HUES48 (cell line): ENCODE measurements at regions not wholly inside any gene's neighbourhood (a gene's known extent, or its start where the extent isn't known, plus 50 kb on each side); places are given as distances from the start of the nearest gene placed in this dataset.
"Not testable (repeated sequence)": the region's sequence is repeated elsewhere in the genome, so short reads cannot be mapped to it uniquely, and the experiment has no call there.

Experiments
- H3K27ac ChIP-seq: one replicate; pipeline ENCODE4 v1.7.0; 2013; ENCODE audit warnings: low read depth, low read length, inconsistent platforms
- H3K27me3 ChIP-seq: 2 replicates; pipeline ENCODE4 v1.6.1; 2013; ENCODE audit warnings: mild to moderate bottlenecking, low read length; ENCODE audit not compliant: control insufficient read depth, insufficient read depth
- H3K36me3 ChIP-seq: 2 replicates; pipeline ENCODE4 v1.6.1; 2013; ENCODE audit warnings: low read length; ENCODE audit not compliant: control insufficient read depth, insufficient read depth
- H3K4me1 ChIP-seq: 2 replicates; pipeline ENCODE4 v1.6.1; 2013; ENCODE audit warnings: mild to moderate bottlenecking, low read length; ENCODE audit not compliant: control insufficient read depth, insufficient read depth
- H3K4me3 ChIP-seq: 2 replicates; pipeline ENCODE4 v1.5.1; 2013; ENCODE audit warnings: mild to moderate bottlenecking, low read depth, low read length
- H3K9ac ChIP-seq: 2 replicates; pipeline ENCODE4 v1.6.1; 2013; ENCODE audit warnings: mild to moderate bottlenecking, low read depth, low read length, moderate library complexity
- H3K9me3 ChIP-seq: 2 replicates; pipeline ENCODE4 v1.6.1; 2013; ENCODE audit warnings: low read length; ENCODE audit not compliant: control insufficient read depth, insufficient read depth

GRCh38 chr1:58852731-58853485, 69.1 kb upstream of the JUN start:
- no peak overlapping the region for H3K4me3 ChIP-seq
- H3K27ac ChIP-seq: no peak overlapping the region
- peaks cover 16% of the 10 kb centered on the region for H3K4me1 ChIP-seq
- no peak overlapping the region for H3K9ac ChIP-seq
- no peaks in the 10 kb centered on the region for H3K36me3 ChIP-seq
- no peaks in the 10 kb centered on the region for H3K27me3 ChIP-seq
- no peaks in the 10 kb centered on the region for H3K9me3 ChIP-seq

- Histone ChIP-seq H3K36me3 (no peaks in the 10 kb centered on the region), H3K4me3 (no peak overlapping the region), H3K4me1 (peaks cover 11% of the 10 kb centered on the region), H3K9ac (no peak overlapping the region), H3K27me3 (no peaks in the 10 kb centered on the region), H3K27ac (no peak overlapping the region), H3K9me3 (no peaks in the 10 kb centered on the region)
Measured at GRCh38 chr1:58854576-58854975, 70.7 kb upstream of the JUN start.

- no peaks in the 10 kb centered on the region for H3K27me3 ChIP-seq
- H3K9me3 ChIP-seq: no peaks in the 10 kb centered on the region
- no peaks in the 10 kb centered on the region for H3K36me3 ChIP-seq
- no peak overlapping the region for H3K4me3 ChIP-seq
- no peak overlapping the region for H3K27ac ChIP-seq
- no peak overlapping the region for H3K9ac ChIP-seq
- H3K4me1 ChIP-seq: peaks cover 11% of the 10 kb centered on the region
Measured at GRCh38 chr1:58855274-58856165, 71.7 kb upstream of the JUN start.

- not testable (repeated sequence) for H3K9ac ChIP-seq, H3K9me3 ChIP-seq, H3K36me3 ChIP-seq, H3K27ac ChIP-seq, H3K27me3 ChIP-seq, H3K4me3 ChIP-seq
- H3K4me1 ChIP-seq: peaks cover 11% of the 10 kb centered on the region
Measured at GRCh38 chr1:58856281-58856680, 72.4 kb upstream of the JUN start.

DNA sequence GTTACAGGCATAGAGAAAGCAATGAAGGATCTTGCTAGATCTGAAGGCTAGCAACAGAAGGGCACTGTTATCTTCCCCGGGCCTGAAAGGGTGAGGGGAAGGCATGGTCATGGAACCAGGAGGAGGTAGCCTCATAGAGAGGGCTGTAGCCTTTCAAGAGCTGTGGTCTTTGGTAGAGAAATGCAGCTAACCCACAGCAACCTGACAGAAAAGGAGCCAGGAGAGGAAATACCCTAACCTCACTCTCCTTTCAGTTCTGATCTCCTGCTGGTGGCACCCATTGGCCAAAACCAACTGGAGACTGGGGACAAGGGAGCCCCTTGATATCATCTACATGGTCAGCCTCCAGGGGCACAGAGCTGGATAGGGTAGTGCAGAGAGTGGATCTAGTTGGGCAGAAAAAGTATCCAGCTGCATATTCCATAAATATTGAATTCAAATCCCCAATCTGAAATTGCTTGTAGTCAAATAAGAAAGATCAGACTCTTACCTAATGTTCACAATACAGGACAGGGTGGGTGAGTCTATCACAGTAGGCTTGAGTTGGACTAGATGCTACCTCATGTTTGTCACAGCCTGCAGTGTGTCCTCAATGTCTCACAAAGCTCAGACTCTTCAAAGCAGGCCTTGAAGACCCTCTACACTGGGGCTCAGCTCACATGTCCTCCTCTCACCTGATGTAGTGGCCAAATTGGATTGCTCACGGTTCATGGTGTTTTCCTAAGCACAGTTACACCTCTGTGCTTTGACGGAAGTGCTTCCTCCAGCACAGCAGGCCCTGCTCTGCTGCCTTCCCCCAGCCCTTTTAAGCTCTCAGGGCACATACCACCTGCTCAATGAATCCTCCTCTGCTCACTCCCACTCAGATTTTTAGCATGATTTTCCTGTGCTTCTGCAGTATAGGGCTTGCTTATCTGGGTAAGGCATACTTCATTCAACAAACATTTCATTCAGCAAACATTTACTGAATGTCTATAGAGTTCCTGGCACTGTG, 74.1 kb upstream of the JUN start:
- Histone ChIP-seq H3K27ac (no peak overlapping the region), H3K9ac (no peak overlapping the region), H3K9me3 (no peaks in the 10 kb centered on the region), H3K27me3 (no peaks in the 10 kb centered on the region), H3K36me3 (no peaks in the 10 kb centered on the region), H3K4me1 (peaks cover 10% of the 10 kb centered on the region), H3K4me3 (no peak overlapping the region)

DNA sequence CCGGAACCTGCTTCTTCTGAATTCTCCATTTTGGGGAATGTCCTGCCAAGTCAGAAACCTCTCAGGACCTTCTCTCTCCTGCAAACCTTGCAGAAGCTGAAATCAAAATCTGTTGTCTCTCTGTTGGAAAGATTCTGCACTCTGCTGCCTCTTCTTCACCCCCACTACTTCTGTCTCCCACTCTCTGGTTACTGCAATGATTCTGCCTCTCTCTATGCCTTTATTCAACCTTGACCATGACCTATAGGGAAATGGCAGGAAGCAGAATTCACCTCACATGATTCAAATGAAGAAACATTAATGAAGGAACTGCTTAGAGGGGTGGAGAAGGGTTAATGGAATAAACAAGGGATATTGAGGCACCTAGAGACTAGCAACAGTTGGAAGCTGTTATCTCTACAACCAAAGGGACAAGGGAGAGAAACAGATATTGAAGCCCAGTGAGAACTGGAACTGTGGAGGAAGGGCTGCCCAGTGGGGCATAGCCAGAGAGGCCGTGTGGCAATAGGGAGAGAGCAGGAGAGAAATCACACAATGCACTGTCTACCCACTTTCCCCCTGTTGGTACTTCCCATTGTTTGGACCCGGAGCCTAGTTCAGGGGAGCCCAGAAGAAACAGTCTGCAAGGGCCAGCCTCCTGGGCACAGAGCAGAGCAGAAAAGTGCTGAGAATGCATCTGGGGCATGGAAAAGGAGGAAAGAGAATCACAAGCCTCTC, 76.1 kb upstream of the JUN start:
- H3K4me1 ChIP-seq: peaks cover 11% of the 10 kb centered on the region
- no peak overlapping the region for H3K9ac ChIP-seq
- no peak overlapping the region for H3K27ac ChIP-seq
- no peak overlapping the region for H3K4me3 ChIP-seq
- no peaks in the 10 kb centered on the region for H3K36me3 ChIP-seq
- no peaks in the 10 kb centered on the region for H3K27me3 ChIP-seq
- H3K9me3 ChIP-seq: no peaks in the 10 kb centered on the region

- Histone ChIP-seq H3K27me3 (no peaks in the 10 kb centered on the region), H3K27ac (no peak overlapping the region), H3K36me3 (no peaks in the 10 kb centered on the region), H3K4me3 (no peak overlapping the region), H3K9ac (no peak overlapping the region), H3K9me3 (no peaks in the 10 kb centered on the region), H3K4me1 (peaks cover 11% of the 10 kb centered on the region)
Measured at GRCh38 chr1:58861076-58861475, 77.2 kb upstream of the JUN start.

GRCh38 chr1:58861506-58861905, 77.7 kb upstream of the JUN start:
- no peaks in the 10 kb centered on the region for H3K9me3 ChIP-seq
- no peaks in the 10 kb centered on the region for H3K27me3 ChIP-seq
- H3K4me1 ChIP-seq: peaks cover 11% of the 10 kb centered on the region
- no peaks in the 10 kb centered on the region for H3K36me3 ChIP-seq
- no peak overlapping the region for H3K9ac ChIP-seq
- no peak overlapping the region for H3K27ac ChIP-seq
- no peak overlapping the region for H3K4me3 ChIP-seq

DNA sequence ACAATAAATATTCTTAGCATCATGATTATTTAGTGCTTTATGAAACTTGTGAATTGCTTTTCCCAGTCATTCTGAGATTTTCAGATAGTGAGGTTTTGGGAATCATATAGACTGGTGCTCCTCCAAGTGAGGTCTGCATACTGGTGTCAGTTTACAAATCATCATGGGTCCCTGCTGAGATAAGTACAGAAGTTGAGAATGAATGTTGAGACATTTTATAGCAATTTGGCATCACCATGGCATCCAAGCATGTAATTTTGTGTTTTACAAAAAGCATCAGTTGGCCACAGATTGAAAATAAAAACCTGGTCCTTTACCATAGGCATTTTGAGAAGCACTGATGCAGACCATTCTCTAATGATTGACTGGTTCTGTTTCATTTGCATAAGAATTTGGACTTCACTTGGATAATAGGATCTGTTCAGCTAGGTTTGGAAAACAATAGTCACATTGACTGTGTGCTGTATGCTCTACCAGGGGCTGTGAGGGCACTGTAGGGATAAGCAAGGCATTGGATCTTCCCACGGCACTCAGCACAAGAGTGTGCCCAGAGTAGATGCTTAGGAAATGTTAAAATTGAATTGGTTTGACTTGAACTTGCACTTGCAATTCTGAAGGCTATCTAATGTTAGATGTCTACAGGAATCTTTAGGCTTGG, 79.0 kb upstream of the JUN start:
- no peaks in the 10 kb centered on the region for H3K9me3 ChIP-seq
- no peaks in the 10 kb centered on the region for H3K36me3 ChIP-seq
- H3K9ac ChIP-seq: no peak overlapping the region
- no peak overlapping the region for H3K27ac ChIP-seq
- H3K4me3 ChIP-seq: no peak overlapping the region
- peaks cover 11% of the 10 kb centered on the region for H3K4me1 ChIP-seq
- no peaks in the 10 kb centered on the region for H3K27me3 ChIP-seq

DNA sequence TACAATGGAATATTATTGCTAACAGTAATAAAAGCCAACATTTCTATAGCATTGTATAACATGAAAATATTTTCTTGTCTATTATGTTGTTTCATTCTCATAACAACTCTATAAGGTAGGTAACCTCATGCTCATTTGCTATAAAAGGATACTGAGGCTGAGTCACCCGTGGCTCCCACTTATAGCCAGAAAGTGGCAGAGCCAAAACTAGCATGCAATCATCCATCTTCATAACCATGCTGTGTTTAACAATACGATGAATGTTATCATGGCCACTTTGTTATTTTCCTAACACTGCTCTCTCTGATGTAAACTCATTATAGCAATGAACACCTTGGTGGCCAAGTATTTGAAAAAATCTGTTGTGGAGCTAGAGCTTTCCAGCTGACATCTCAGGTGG, 80.8 kb upstream of the JUN start:
- no peak overlapping the region for H3K9ac ChIP-seq
- H3K36me3 ChIP-seq: no peaks in the 10 kb centered on the region
- H3K4me3 ChIP-seq: no peak overlapping the region
- peaks cover 11% of the 10 kb centered on the region for H3K4me1 ChIP-seq
- H3K27ac ChIP-seq: no peak overlapping the region
- H3K9me3 ChIP-seq: no peaks in the 10 kb centered on the region
- H3K27me3 ChIP-seq: no peaks in the 10 kb centered on the region
